Activated CD4-positive, alpha-beta T cell treated with anti-CD3 and anti-CD28 coated beads for 48 hours (primary cell): ENCODE measurements at regions not wholly inside any gene's neighbourhood (a gene's known extent, or its start where the extent isn't known, plus 50 kb on each side); places are given as distances from the start of the nearest gene placed in this dataset.
"Not testable (repeated sequence)": the region's sequence is repeated elsewhere in the genome, so short reads cannot be mapped to it uniquely, and the experiment has no call there.

Experiments used
- DNase-seq: peaks from one replicate; pipeline ENCODE4 v3.0.0-alpha.2; 2020

DNA sequence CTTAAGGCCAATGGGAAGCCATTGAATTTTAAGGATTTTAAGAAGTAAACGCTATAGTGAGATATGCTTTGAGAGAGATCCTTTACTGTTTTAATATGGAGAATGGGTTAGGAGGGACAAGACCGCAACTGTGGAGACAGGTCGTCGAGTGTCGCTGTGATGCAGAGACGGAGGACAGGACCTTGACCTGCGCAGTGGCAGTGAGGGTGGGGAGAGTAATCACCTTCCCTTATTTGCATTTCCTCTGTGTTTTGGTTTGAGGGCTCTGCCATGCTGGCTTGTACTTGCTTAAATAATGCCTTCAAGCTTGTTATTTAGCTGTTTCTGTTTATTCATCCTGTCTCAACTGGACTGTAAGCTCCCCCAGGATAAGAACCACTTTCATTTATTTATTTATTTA is 345.0 kb downstream of the FBXW7 start:
- no peak for DNase-seq

DNA sequence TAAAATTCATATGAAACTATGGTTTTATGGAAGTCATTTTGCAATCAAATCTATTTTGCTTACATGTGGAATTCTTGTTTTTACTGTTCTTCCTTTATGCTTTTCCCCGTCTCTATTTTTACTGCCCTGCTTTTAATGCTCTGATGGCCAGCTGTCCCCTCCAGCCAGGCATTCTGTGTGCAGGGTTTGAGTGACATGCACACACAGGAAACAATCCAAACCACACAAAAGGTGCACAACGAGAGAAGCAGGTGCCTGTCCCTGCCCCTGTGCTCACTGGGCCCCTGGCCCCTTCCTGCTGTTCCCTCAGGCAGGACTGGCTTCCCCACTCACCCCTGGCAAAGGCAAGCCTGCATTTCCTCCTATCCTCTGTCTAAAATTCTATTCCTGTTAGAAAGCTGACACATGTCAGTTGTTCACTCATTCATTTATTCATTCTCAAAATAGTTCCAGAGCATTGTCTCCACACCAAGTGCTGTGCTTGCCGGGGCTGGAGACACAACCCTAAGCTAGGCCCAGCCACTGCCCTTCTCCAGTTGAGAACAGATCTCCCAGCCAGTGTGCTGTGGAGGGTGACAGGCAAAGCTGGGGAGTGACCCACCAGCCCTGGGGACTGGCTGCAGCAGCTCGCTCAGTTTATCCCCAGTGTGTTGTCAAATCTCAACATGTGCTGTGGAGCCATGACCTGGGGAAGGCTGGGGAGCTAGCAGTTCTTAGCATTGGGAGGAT is 346.3 kb downstream of the FBXW7 start:
- DNase-seq, result no peak

DNA sequence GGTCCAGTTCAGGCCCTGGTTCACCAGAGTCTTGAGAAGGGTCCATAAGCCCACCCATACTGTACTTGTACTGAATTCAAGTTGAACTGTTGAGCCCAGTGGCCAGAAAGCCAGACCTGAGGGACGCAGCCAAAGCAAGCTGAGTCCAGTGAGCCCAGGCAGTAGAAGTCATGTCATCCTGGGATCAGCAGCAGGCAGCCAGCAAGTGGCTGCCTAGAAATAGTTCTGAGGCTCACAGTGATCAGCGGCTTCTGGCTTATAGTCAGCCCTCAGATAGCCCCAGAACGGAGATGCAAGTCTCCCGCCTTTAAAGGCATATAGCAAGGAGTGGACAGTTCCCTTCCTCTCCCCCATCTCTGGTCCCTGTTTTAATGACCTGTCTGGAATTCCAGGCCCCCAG is 347.1 kb downstream of the FBXW7 start:
- DNase-seq, result no peak

DNA sequence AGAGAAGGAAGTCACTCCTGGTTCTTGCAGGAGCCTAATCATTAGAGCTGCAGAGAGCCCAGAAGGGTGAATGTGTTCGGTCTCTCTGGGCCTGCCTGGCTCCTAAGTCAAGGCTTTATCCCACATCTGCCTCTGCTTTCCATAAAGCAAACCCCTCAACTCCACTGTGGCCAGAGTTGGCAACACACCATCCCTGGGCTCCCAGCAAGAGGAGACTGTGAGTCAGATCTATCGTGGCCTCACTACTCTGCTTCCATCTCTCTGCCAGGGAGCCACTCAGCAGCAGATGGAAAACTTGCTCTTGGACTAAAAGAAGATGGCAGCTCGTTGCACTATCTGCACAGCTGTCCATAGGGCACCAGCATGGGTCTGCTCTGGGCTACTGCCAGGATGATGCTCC is 348.2 kb downstream of the FBXW7 start:
- no peak for DNase-seq

DNA sequence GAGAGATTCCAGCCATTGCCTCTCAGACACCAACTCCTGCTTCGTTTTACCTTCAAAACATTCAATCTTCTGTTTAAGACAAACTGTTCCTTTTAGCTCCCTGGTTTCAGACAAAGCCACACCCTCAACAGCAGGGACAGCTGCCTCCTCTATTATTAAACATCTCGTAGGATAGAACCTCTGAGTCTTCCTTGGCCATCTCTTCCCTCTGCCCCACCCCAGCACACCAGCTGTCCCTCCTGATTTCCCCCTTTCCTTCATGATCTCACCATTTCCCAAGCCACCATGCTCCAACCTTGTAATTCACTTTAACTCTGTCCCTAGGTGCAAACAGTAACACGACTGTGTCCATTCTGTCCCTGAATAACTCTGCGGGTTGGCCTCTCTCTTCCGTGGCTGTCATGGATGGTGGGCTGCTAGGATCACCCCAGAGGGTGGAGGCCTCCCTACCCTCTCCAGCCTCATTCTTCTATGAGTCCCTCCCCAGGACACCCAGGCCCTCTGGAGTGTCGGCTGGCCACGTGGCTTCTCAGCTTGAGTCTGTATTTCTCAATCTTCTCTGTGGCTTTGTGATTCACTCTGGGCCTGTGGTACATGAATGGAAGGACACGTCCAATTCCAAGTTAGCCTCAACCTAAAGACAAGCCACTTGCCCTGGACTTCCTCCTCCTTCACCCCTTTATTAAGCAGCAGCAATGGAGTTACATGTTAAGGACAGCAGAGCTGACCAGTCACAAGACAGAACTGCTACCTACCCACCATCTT is 349.9 kb downstream of the FBXW7 start:
- DNase-seq, result no peak

DNA sequence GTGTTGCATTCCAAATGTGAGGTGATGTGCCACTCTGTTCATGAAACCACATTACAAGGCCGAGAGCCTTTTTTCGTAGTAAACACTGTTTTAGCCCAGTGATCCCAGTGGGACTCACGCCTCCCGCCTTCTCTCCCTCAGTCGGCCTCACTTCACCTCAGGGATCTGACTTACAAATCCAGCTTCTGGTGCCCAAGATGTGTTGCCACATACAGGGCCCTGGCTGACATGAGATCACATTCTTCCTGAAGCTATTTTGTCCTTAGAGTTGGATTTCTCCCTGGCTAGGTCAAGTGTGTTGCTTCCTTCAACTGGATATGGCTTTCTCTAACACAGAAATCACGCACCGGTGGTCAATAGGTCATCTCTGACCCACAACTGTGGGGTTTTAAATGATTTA is 354.7 kb downstream of the FBXW7 start:
- no peak for DNase-seq

DNA sequence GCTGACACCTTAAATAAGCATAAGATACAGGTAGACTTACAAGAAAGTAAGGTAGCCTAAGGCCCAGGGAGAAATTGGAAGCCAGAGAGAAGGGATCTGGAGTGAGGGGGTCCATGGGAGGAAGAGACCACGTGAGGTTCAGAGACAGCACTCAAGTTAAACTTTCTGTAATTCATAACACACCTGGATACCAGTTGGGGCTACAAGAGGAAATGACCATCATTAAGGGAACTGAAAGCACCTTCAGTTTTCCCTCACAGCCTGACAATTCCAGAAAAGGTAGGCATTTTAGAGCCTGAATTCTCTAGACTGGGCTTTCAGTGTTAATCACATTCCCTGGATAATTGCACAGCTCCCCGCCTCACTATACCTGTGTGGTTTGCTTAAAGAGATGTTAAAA is 355.5 kb downstream of the FBXW7 start:
- DNase-seq, result no peak

DNA sequence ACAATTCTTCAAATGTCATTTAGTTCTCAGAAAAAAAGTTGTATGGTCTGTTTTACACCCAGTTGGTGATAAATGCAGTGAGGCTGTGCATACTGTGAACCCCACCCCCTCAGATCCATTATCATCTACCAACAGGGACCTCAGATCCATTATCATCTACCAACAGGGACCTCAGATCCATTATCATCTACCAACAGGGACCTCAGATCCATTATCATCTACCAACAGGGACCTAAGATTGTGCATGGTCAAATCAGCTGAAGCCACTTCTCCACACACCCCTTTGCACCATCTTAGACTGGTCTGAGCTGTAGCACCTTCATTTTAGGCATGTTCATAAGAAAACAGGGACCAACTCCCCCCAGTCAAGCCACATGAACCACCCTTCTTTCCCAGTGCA is 358.4 kb downstream of the FBXW7 start:
- not testable (repeated sequence) for DNase-seq

DNA sequence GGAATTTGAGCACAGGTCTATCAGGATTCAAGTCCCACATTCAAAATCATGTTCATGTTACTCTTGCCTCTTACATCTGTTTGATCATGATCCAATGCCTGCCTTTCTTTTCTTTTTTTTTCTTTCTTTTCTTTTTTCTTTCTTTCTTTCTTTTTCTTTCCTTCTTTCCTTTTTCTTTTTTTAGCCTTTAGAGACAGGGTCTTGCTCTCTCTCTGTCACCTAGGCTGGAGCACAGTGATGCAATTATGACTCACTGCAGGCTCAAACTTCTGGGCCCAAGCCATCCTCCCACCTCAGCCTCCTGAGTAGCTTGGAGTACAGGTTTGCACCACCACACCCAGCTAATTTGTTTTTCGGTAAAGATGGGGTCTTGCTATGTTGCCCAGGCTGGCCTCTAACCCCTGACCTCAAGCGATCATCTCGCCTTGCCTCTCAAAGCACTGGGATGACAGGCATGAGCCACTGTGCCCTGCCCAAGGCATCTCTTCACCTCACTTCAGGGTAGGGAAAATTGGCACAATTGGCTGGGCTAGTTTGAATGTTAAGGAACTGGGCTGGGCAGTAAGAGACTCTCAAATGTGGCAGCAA is 359.2 kb downstream of the FBXW7 start:
- DNase-seq, result no peak

DNA sequence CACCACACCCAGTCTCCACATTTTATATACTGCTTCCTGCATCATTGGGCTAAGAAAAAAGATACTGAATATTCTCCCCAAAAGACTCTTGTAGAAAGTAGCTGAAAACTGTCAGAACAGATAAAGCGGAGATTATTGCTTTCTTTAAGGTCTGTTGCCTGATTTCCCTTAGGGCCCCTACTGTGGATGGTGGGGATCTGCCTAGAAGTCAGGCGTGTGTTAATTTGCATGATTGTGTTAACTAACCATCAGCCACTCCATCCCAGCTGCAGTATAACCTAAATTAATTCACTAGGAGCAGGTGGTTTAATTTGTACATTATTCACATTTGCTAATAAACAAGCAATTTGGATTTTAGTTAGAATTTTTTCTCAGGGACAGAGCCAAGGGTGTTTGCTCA is 360.3 kb downstream of the FBXW7 start:
- DNase-seq, result no peak

DNA sequence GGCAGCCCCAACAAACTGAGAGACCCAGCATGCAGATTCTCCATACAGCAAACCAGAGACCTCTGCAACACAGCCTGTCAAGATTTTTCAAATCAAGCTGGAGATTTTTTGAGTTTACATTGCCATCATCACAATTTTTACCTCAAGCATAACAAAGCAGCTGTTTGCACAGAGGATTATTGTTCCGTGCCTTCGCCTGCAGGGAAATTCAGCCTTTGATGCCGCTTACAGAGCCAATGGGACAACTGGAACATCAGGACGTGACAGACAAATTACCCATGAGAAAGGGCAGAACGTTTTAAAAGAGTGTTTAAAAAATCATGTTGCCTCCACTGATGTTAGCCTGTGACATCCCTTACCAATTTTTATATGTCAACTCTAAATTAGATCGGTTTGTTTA is 363.7 kb downstream of the FBXW7 start:
- no peak for DNase-seq

DNA sequence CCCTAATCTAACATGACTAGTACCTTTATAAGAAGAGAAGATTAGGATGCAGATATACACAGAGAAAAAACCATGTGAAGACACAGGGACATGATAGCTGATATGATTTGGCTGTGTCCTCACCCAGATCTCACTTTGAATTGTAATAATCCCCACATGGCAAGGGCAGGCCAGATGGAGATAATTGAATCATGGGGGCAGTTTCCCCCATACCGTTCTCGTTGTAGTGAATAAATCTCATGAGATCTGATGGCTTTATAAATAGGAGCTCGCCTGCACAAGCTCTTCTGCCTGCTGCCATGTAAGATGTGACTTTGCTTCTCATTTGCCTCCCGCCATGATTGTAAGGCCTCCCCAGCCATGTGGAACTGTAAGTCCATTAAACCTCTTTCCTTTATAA is 364.3 kb downstream of the FBXW7 start:
- DNase-seq, result no peak

DNA sequence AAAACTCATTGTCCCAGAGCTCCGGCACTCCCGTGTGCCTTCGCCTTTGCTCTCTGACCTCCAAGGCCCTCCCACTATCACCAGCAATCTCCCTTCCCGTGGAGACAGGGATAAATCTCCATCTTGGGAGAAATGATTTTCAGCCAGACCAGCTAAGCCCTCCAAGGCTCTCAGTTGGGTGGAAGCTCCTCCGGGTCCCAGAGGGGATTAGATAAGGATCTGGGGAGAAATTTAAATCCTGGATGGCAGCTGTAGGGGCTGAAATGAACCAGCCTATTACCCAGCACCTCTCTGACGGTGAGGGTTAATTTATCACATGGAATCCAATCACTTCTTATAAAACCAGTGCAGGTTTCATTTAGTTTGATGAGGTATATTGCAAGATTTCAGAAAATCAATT is 366.2 kb downstream of the FBXW7 start:
- no peak for DNase-seq

DNA sequence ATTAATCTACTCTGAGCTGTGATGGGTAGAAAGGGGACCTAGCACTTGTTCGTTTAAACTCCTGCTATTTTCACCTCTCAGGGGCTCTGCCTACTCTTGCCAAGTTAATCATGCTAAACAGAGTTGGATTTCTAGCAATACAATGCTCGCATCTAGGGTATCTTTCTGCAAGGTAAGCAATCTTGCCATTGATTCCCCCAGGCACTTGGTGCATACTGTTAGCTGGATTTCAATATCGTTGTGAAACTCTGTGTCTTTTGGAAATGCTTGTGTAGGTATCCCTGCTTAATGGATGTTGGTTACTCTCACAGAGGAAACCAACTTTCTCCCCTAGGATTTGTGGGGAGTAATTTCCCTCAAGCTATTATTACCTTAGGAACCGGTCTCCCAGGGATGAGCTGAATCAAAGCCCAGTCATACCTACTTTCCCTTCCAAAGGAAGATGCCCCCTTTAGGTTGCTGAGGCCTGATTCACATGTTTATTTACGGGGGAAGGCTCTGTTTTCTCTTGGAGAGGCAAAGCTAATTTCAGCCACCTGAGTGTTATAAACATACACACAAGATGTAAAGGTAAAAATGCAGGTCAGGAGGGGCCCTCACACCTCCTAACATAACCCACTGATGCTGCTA is 366.8 kb downstream of the FBXW7 start:
- no peak for DNase-seq

DNA sequence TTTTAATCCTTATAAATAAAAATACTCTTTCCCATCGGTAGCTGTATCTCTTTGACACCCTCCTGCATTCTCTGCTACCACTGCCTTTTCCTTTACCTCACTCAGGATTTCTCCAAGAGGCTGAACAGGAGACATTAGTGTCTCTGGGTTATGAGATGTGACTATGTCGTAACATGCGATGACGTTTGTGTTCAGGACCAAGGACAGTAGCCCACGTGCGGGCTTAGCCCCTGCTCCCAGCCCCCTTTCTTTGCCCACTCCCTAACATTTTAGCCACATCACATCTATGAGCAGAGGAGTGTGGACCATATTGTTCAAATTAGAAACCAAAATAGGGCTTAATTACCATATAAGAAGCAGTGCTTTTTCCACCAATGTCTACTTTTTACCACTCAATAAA is 369.3 kb downstream of the FBXW7 start:
- no peak for DNase-seq

DNA sequence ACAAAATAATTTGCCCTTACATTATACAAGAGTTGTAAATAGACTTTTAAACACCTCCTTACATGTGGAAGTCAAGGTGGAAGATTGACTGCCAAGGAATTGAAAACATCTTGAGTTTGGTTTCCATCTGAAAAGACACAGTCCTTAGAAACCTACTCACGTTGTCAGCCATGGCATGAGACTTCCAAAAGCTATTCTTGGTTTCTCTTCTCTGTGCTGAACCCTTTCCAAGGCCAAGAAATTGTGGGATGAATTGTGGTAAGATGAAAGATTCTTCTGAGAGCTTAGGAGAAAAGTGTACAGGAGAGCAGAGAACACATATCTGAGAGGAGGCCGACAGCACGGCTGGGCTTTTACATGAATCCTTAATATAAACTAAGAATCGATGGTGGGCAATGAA is 370.0 kb downstream of the FBXW7 start:
- no peak for DNase-seq

DNA sequence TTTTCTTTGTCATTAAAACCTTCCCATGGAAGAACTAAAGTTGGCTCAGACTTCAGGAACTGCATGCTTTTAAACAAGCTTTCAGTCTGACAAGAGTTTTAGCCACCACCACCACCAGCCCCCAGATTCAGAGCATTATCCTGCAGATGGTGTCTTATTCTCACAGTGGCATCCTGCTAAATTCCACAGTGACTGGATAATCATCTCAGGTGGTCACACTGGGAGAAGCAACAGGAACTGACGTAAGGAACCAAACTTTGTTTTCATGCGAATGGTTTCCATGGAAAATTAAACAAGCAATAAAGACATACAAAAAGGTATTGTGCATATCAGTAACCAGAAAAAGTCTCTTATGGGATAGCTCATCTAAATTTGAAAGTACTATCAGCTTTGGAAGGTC is 370.7 kb downstream of the FBXW7 start:
- DNase-seq, result no peak

DNA sequence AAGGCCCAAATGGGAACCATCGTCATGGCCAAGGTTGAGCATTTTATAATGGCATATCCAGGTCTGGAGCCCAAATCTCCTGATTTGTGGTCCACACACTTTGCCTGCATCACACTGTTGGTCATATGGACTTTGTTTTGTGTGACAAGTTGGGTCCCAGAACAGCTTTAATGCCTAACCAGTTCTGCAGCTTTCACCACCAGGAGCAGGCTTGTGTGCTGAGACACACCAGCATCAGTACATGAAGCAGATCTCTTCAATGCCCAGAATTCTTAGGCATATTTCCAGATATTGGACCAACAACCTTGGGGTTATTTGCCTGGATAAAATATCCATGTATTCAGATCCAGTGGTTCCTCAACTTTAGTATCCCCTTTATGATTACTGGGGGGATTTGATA is 371.3 kb downstream of the FBXW7 start:
- no peak for DNase-seq

DNA sequence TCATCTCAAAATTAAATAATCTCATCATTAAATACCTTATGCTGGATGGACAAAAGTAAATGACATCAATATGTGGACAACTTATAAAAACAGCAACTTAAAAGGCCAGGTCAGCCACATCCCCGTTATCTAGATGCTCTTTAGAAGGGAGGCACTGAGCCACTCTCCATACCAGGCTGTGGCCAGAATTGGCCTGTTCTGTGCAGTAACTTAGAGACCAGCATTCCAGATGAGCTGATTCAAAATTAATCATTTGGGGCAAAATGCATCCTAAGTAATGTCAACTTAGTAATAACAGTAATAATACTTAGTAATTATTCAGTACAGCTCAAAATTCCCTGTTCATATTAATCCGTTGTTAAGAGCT is 373.6 kb downstream of the FBXW7 start:
- no peak for DNase-seq

DNA sequence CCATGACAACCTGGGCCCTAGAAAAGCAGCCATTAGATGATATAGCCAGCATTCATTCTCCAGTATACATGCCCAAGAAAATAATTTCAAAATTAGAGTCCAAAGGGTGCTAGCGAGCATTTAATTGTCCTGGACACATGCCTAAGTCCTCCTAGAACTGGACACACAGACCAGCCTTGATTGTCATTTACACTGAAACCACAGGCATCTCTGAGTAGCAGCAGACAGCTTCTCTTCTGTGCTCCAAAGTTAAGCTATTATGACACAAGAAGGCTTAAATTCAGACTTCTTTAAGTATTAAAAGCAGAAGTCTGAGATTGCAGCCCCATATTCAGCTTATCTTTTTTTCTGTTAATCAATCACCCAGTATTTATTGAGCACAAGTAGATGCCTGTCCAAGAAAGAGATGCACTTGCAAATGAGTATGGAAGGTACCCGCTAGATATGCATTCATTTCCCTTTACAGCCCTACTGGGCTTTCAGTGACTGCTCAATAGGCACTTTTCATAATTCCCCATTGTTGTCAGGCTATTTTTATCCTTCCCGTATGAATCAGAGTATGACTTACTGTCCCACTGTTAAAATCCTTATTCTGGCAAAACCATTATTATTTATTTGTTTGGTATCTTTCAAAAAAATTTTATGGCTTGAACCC is 374.1 kb downstream of the FBXW7 start:
- DNase-seq, result no peak

DNA sequence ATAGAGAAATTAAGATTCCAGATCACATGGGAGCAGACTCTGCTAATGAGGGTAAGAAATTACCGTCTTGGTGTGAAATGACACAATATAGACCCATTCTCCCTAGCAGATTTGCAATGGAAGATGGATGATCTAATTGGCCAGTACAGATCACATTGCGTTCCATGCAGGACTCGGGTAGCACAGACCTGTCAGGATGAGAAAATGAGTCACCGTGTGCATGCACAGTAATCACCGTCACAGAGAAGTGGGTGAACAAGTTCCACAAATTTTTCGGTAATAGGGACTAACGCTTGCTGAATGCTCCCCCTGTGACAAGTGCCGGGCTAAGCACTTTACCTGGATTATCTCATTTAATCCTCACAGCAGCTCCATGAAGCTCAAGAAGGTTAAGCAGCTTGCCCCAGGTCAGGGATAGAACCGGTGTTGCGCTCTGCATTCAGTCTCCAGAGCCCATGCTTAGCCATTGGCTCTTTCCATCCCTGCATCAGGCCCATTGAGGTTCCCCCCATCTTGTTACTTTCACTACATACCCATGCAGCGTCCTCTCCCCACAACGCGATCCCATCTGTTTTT is 375.6 kb downstream of the FBXW7 start:
- no peak for DNase-seq

DNA sequence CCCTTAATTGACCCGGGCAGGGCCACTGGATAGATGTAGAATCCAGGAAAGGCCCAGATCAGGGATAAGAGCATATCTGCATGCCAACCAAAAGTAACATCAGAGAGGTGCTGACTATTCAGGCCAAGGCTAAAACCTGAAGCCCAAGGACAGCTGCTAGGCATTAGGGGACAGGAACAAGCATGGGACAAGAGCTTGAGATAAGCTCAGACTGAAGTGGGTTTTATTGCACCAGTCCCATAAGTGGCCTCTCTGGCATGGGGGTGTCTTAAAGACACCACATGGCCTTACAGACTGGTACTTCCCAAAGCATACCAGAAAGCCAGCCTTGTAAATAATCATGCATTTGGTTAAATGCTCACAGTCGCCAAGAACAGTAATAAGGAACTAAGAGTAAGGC is 376.1 kb downstream of the FBXW7 start:
- DNase-seq, result no peak

DNA sequence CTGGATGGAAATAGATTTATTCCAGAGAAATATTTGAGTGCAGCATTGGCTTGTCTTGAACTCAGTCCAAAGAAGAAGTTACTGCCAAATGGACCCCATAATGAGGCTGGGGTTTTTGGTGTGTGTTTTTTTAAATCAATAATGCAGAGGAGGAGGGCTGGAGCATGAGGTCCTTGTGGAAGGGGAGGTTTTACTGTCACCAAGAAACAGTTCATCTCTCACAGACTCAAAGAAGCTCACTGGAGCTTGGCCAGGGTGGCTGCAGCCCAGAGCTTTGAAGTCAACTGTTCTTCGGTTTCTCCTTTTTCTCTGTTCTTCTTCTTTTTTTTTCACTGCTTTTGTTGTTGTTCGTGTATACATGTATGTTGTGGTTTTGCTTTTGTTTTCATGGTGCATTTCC is 377.7 kb downstream of the FBXW7 start:
- no peak for DNase-seq
